Panc1 (cell line): ENCODE measurements at regions not wholly inside any gene's neighbourhood (a gene's known extent, or its start where the extent isn't known, plus 50 kb on each side); places are given as distances from the start of the nearest gene placed in this dataset.

Experiments used
- ATAC-seq: fragments of 200-7000 bp; cut with Tn5 transposase; 2 replicates; pipeline ENCODE4 v1.9.1; 2020; ENCODE audit warnings: mild to moderate bottlenecking, moderate library complexity
- BruUV-seq: library from RNA; stranded (reverse); fragments of 400-500 nt; replicated peaks from 2 replicates; lab custom pipeline; 2021; lab: Mats Ljungman, UMichigan
- CTCF ChIA-PET: fragments of 300-600 bp; sonication (Branson Sonifier 250); formaldehyde crosslinking; loops from one replicate; lab custom pipeline; 2022; ENCODE audit warnings: antibody characterized with exemption; lab: Charles Lee
- POLR2A ChIA-PET: fragments of 300-600 bp; sonication (Branson Sonifier 250); formaldehyde crosslinking; loops from one replicate; lab custom pipeline; 2022; ENCODE audit warnings: antibody characterized with exemption; lab: Charles Lee
- DNase-seq: peaks from one replicate; pipeline ENCODE4 v3.0.0-alpha.2; 2010; ENCODE audit warnings: low read depth, low spot score
- H3K27ac ChIP-seq: 2 replicates; pipeline ENCODE4 v1.5.1; 2011; ENCODE audit warnings: mild to moderate bottlenecking, low read length, inconsistent platforms
- H3K27me3 ChIP-seq: fragments of 200-500 bp; sonication (Bioruptor generic); 2 replicates; pipeline ENCODE4 v1.6.0; 2014; ENCODE audit warnings: low read length, inconsistent platforms; ENCODE audit not compliant: control insufficient read depth, insufficient read depth
- H3K36me3 ChIP-seq: fragments of 200-500 bp; sonication (Bioruptor generic); 2 replicates; pipeline ENCODE4 v1.5.1; 2014; ENCODE audit warnings: inconsistent platforms, mild to moderate bottlenecking, low read length, moderate library complexity; ENCODE audit not compliant: control insufficient read depth, insufficient read depth
- H3K4me1 ChIP-seq: 2 replicates; pipeline ENCODE4 v1.5.1; 2011; ENCODE audit warnings: inconsistent platforms, mild to moderate bottlenecking, low read length, moderate library complexity; ENCODE audit not compliant: control insufficient read depth, insufficient read depth
- H3K4me3 ChIP-seq, 2 experiments: 2 replicates each; pipeline ENCODE4 v1.5.1; 2011 to 2012; ENCODE audit warnings: low read depth in 2 of 2, low read length in 2 of 2, mild to moderate bottlenecking in 2 of 2, inconsistent platforms in 1 of 2, moderate library complexity in 1 of 2
- H3K9me3 ChIP-seq: fragments of 200-500 bp; sonication (Bioruptor generic); 2 replicates; pipeline ENCODE4 v1.5.1; 2014; ENCODE audit warnings: low read depth, mild to moderate bottlenecking, inconsistent platforms, low read length, moderate library complexity; ENCODE audit not compliant: control insufficient read depth, insufficient read depth
- POLR2AphosphoS5 ChIP-seq: IDR thresholded peaks from 2 replicates; pipeline ENCODE4 v1.6.1; 2012; ENCODE audit warnings: mild to moderate bottlenecking, low read depth, low read length, moderate library complexity
- REST ChIP-seq, 2 experiments: IDR thresholded peaks; 2 replicates each; pipeline ENCODE4 v1.6.1; 2011 to 2012; ENCODE audit warnings: low read depth in 2 of 2, control low read depth in 1 of 2, low read length in 1 of 2, mild to moderate bottlenecking in 1 of 2, moderate library complexity in 1 of 2; ENCODE audit not compliant: insufficient read depth in 1 of 2
- SIN3A ChIP-seq: IDR thresholded peaks from 2 replicates; pipeline ENCODE4 v1.6.1; 2012; ENCODE audit warnings: low read depth, mild to moderate bottlenecking, low read length, moderate library complexity, borderline replicate concordance; ENCODE audit not compliant: insufficient read depth
- TCF7L2 ChIP-seq: IDR thresholded peaks from 2 replicates; pipeline ENCODE4 v1.6.1; 2011; ENCODE audit warnings: mild to moderate bottlenecking, low read depth, low read length, inconsistent platforms
- in situ Hi-C: cut with HindIII; loops from 2 replicates; pipeline ENCODE4 v1.10.0; 2016; ENCODE audit warnings: low sequenced_read_pairs, low pct_unique_long_range_greater_than_20kb
- intact Hi-C: fragments of 100-400 bp; cut with micrococcal nuclease; formaldehyde crosslinking; loops from one replicate; pipeline ENCODE4 v1.10.0; 2022; ENCODE audit not compliant: unreplicated experiment
- TF ChIP-seq, protein P1 (sequence below): fragments of 450-650 bp; IDR thresholded peaks from 2 replicates; pipeline ENCODE4 v1.5.1; 2017; ENCODE audit warnings: mild to moderate bottlenecking

- CTCF ChIA-PET: no interaction called here
- POLR2A ChIA-PET: no interaction called here
- no peaks in the 10 kb centered on the region for H3K36me3 ChIP-seq
- no peaks in the 10 kb centered on the region for H3K4me1 ChIP-seq
- BruUV-seq: no TSS peak
- no peaks in the 10 kb centered on the region for H3K9me3 ChIP-seq
- H3K27me3 ChIP-seq: no peaks in the 10 kb centered on the region
- intact Hi-C loops: no loop called here
- ATAC-seq (no peak), DNase-seq (no peak)
- no peak for TF ChIP-seq SIN3A
- TF ChIP-seq REST (IDR thresholded peaks at IDR 0.05; ENCODE audit: insufficient read depth in 1 of 2, low read depth in 2 of 2, low read length in 1 of 2): no peak
- TF ChIP-seq, protein P1, sequence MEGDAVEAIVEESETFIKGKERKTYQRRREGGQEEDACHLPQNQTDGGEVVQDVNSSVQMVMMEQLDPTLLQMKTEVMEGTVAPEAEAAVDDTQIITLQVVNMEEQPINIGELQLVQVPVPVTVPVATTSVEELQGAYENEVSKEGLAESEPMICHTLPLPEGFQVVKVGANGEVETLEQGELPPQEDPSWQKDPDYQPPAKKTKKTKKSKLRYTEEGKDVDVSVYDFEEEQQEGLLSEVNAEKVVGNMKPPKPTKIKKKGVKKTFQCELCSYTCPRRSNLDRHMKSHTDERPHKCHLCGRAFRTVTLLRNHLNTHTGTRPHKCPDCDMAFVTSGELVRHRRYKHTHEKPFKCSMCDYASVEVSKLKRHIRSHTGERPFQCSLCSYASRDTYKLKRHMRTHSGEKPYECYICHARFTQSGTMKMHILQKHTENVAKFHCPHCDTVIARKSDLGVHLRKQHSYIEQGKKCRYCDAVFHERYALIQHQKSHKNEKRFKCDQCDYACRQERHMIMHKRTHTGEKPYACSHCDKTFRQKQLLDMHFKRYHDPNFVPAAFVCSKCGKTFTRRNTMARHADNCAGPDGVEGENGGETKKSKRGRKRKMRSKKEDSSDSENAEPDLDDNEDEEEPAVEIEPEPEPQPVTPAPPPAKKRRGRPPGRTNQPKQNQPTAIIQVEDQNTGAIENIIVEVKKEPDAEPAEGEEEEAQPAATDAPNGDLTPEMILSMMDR: no peak
- TF ChIP-seq POLR2AphosphoS5: no peak
- no peak for TF ChIP-seq TCF7L2
- no peak overlapping the region for H3K4me3 ChIP-seq
- no peak overlapping the region for H3K27ac ChIP-seq
- in situ Hi-C loops: no loop called here
Observed at GRCh38 chr5:165260426-165260825, 1755.0 kb downstream of the MAT2B start.

DNA sequence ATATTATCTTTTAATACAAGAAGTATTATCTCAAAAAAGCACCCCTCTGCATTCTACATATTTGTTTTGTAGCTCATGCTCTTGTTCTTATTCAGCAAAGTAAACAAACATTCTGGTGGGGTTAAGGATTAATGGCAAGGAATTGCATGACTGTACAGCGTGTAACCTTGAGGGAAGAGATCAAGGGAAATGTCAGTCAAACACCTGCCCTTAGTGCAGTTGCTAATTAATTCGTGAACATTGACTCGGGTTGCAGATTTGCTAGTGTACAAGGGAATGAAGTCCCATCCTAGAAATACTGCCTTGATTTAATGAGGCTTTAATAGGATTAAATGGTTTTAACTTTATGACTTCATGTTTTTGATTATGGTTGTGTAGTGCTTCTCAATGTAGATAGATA is 1758.1 kb downstream of the MAT2B start:
- H3K4me3 ChIP-seq: no peak overlapping the region
- CTCF ChIA-PET: no interaction called here
- no peaks in the 10 kb centered on the region for H3K27me3 ChIP-seq
- no peaks in the 10 kb centered on the region for H3K4me1 ChIP-seq
- H3K36me3 ChIP-seq: no peaks in the 10 kb centered on the region
- intact Hi-C loops (no loop called here), in situ Hi-C loops (no loop called here)
- DNase-seq (no peak), ATAC-seq (no peak)
- POLR2A ChIA-PET: no interaction called here
- TF ChIP-seq TCF7L2: no peak
- TF ChIP-seq REST (IDR thresholded peaks at IDR 0.05; ENCODE audit: insufficient read depth in 1 of 2, low read depth in 2 of 2, low read length in 1 of 2): no peak
- TF ChIP-seq POLR2AphosphoS5: no peak
- TF ChIP-seq, protein P1: no peak
- TF ChIP-seq SIN3A: no peak
- no peaks in the 10 kb centered on the region for H3K9me3 ChIP-seq
- no peak overlapping the region for H3K27ac ChIP-seq
- no TSS peak for BruUV-seq
